ENCODE measurements at regions not wholly inside any gene's neighbourhood (a gene's known extent, or its start where the extent isn't known, plus 50 kb on each side); places are given as distances from the start of the nearest gene placed in this dataset.

- Histone ChIP-seq H3K4me1 (ENCODE audit: control insufficient read depth, extremely low read depth, insufficient read depth, low read length) (no peaks in the 10 kb centered on the region), H2AFZ (ENCODE audit: low read depth, low read length) (no peak overlapping the region), H4K20me1 (replicated peaks; ENCODE audit: control insufficient read depth, extremely low read depth, insufficient read depth, low read length) (no peaks in the 10 kb centered on the region), H3K9ac (replicated peaks; ENCODE audit: extremely low read depth, insufficient read depth, low read length) (no peak overlapping the region), H3K4me3 (replicated peaks in 1 of 3; ENCODE audit: insufficient read depth in 1 of 3, low read depth in 1 of 3, low read length in 3 of 3) (no peak overlapping the region), H3K9me3 (replicated peaks; ENCODE audit: control insufficient read depth, insufficient read depth, low read length) (peaks cover 2% of the 10 kb centered on the region), H3K27me3 (ENCODE audit: control insufficient read depth in 2 of 2, insufficient read depth in 2 of 2, low read length in 2 of 2) (no peaks in the 10 kb centered on the region), H3K9me1 (replicated peaks; ENCODE audit: control insufficient read depth, extremely low read depth, insufficient read depth, low read length) (no peaks in the 10 kb centered on the region), H3K27ac (ENCODE audit: insufficient read depth, low read depth, low read length) (no peak overlapping the region), H3K36me3 (ENCODE audit: control insufficient read depth in 2 of 2, extremely low read depth in 1 of 2, insufficient read depth in 2 of 2, low read length in 2 of 2) (no peaks in the 10 kb centered on the region), H3K79me2 (ENCODE audit: control insufficient read depth, insufficient read depth, low read length) (no peaks in the 10 kb centered on the region), H3K4me2 (ENCODE audit: insufficient read depth, low read length) (no peak overlapping the region)
- ChIA-PET POLR2A (no interaction called here), CTCF (no interaction called here)
- no peak for FAIRE-seq
- intact Hi-C loops (cut with micrococcal nuclease): no loop called here
- TF ChIP-seq POLR2A (IDR thresholded peaks at IDR 0.05; ENCODE audit: low read depth, low read length) (no peak), MAX (IDR thresholded peaks at IDR 0.05; ENCODE audit: insufficient read depth, insufficient read length) (no peak), POLR2AphosphoS5 (IDR thresholded peaks at IDR 0.05; ENCODE audit: insufficient read depth, low read depth, low read length) (no peak)
- dilution Hi-C loops (cut with MboI; ENCODE audit: extremely low pct_ligation_motif_present, low sequenced_read_pairs): no loop called here
- no peak for DNase-seq (ENCODE audit: low read depth, low spot score)
- BruUV-seq (replicated peaks): no TSS peak
Observed at GRCh38 chr5:4717446-4717845, 422.7 kb upstream of the ADAMTS16 start.

- Histone ChIP-seq H3K4me1 (ENCODE audit: control insufficient read depth, extremely low read depth, insufficient read depth, low read length) (no peaks in the 10 kb centered on the region), H3K9me3 (replicated peaks; ENCODE audit: control insufficient read depth, insufficient read depth, low read length) (peaks cover 4% of the 10 kb centered on the region), H3K9me1 (replicated peaks; ENCODE audit: control insufficient read depth, extremely low read depth, insufficient read depth, low read length) (no peaks in the 10 kb centered on the region), H3K4me3 (replicated peaks in 1 of 3; ENCODE audit: insufficient read depth in 1 of 3, low read depth in 1 of 3, low read length in 3 of 3) (no peak overlapping the region), H3K79me2 (ENCODE audit: control insufficient read depth, insufficient read depth, low read length) (no peaks in the 10 kb centered on the region), H3K9ac (replicated peaks; ENCODE audit: extremely low read depth, insufficient read depth, low read length) (no peak overlapping the region), H3K27ac (ENCODE audit: insufficient read depth, low read depth, low read length) (no peak overlapping the region), H2AFZ (ENCODE audit: low read depth, low read length) (no peak overlapping the region), H3K4me2 (ENCODE audit: insufficient read depth, low read length) (no peak overlapping the region), H4K20me1 (replicated peaks; ENCODE audit: control insufficient read depth, extremely low read depth, insufficient read depth, low read length) (no peaks in the 10 kb centered on the region), H3K36me3 (ENCODE audit: control insufficient read depth in 2 of 2, extremely low read depth in 1 of 2, insufficient read depth in 2 of 2, low read length in 2 of 2) (no peaks in the 10 kb centered on the region), H3K27me3 (ENCODE audit: control insufficient read depth in 2 of 2, insufficient read depth in 2 of 2, low read length in 2 of 2) (no peaks in the 10 kb centered on the region)
- BruUV-seq (replicated peaks): no TSS peak
- FAIRE-seq (no peak), DNase-seq (ENCODE audit: low read depth, low spot score) (no peak)
- ChIA-PET POLR2A (no interaction called here), CTCF (no interaction called here)
- dilution Hi-C loops (cut with MboI; ENCODE audit: extremely low pct_ligation_motif_present, low sequenced_read_pairs): no loop called here
- TF ChIP-seq MAX (IDR thresholded peaks at IDR 0.05; ENCODE audit: insufficient read depth, insufficient read length) (no peak), FOS (IDR thresholded peaks at IDR 0.05; ENCODE audit: borderline replicate concordance, insufficient read depth, low read length) (no peak), MYC (IDR thresholded peaks at IDR 0.05; ENCODE audit: low read depth, low read length) (no peak), JUN (IDR thresholded peaks at IDR 0.05; ENCODE audit: borderline replicate concordance, insufficient read depth, insufficient read length, low read depth) (no peak), POLR2A (IDR thresholded peaks at IDR 0.05; ENCODE audit: low read depth, low read length) (no peak), POLR2AphosphoS5 (IDR thresholded peaks at IDR 0.05; ENCODE audit: insufficient read depth, low read depth, low read length) (no peak), CTCF (IDR thresholded peaks at IDR 0.05; ENCODE audit: extremely low read depth in 1 of 2, insufficient read depth in 1 of 2, low read depth in 1 of 2, low read length in 2 of 2) (no peak), EZH2 (IDR thresholded peaks at IDR 0.05; ENCODE audit: borderline replicate concordance, low read depth, low read length, severe bottlenecking) (no peak), GATA2 (IDR thresholded peaks at IDR 0.05; ENCODE audit: insufficient read depth, insufficient read length, low read depth, low read length) (no peak)
- intact Hi-C loops (cut with micrococcal nuclease): no loop called here
Observed at GRCh38 chr5:4720831-4721230, 419.3 kb upstream of the ADAMTS16 start.
